HG03097 (cell line): ENCODE measurements at regions not wholly inside any gene's neighbourhood (a gene's known extent, or its start where the extent isn't known, plus 50 kb on each side); places are given as distances from the start of the nearest gene placed in this dataset.
A peak's percentile ranks its signal among the peaks of the same experiment; 100 is the strongest.
"Not testable (repeated sequence)": the region's sequence is repeated elsewhere in the genome, so short reads cannot be mapped to it uniquely, and the experiment has no call there.

Source experiments
- ATAC-seq: cut with Tn5 transposase; IDR thresholded peaks from one replicate; pipeline ENCODE4 v1.9.1; 2021; ENCODE audit not compliant: unreplicated experiment, low FRiP score

- ATAC-seq, result no peak
Observed at GRCh38 chr10:30199376-30200016, 140.1 kb upstream of the JCAD start.

- ATAC-seq, result no peak
Observed at GRCh38 chr10:30197186-30197585, 137.8 kb upstream of the JCAD start.

- not testable (repeated sequence) for ATAC-seq
Observed at GRCh38 chr10:30196559-30196958, 137.2 kb upstream of the JCAD start.

GRCh38 chr10:30192846-30193608 lies 133.6 kb upstream of the JCAD start:
- peak; percentile 81 for ATAC-seq

GRCh38 chr10:30190577-30191552 lies 131.5 kb upstream of the JCAD start:
- no peak for ATAC-seq

GRCh38 chr10:30189238-30189580 lies 129.8 kb upstream of the JCAD start:
- no peak for ATAC-seq

- ATAC-seq, result no peak
Observed at GRCh38 chr10:30188556-30189237, 129.3 kb upstream of the JCAD start.

GRCh38 chr10:30188101-30188500 lies 128.7 kb upstream of the JCAD start:
- ATAC-seq, result no peak

- ATAC-seq, result no peak
Observed at GRCh38 chr10:30187010-30187409, 127.6 kb upstream of the JCAD start.

GRCh38 chr10:30186371-30186875 lies 127.0 kb upstream of the JCAD start:
- no peak for ATAC-seq

GRCh38 chr10:30185916-30186315 lies 126.5 kb upstream of the JCAD start:
- no peak for ATAC-seq

- ATAC-seq, result no peak
Observed at GRCh38 chr10:30185341-30185740, 126.0 kb upstream of the JCAD start.

- no peak for ATAC-seq
Observed at GRCh38 chr10:30184397-30185033, 125.1 kb upstream of the JCAD start.

- no peak for ATAC-seq
Observed at GRCh38 chr10:30183055-30183402, 123.6 kb upstream of the JCAD start.

GRCh38 chr10:30182191-30183054 lies 123.0 kb upstream of the JCAD start:
- ATAC-seq, result no peak

- no peak for ATAC-seq
Observed at GRCh38 chr10:30178356-30178964, 119.1 kb upstream of the JCAD start.

- ATAC-seq, result no peak
Observed at GRCh38 chr10:30176776-30177533, 117.6 kb upstream of the JCAD start.

- ATAC-seq, result no peak
Observed at GRCh38 chr10:30176182-30176581, 116.8 kb upstream of the JCAD start.
